Neural cell (in vitro differentiated cells): ENCODE measurements at regions not wholly inside any gene's neighbourhood (a gene's known extent, or its start where the extent isn't known, plus 50 kb on each side); places are given as distances from the start of the nearest gene placed in this dataset.

Experiments used
- EP300 ChIP-seq: fragments of 450-650 bp; conservative IDR thresholded peaks from 2 replicates; pipeline ENCODE4 v1.6.1; 2014; ENCODE audit warnings: antibody characterized with exemption, mild to moderate bottlenecking, moderate library complexity; ENCODE audit not compliant: poor library complexity, severe bottlenecking
- EZH2 ChIP-seq: fragments of 200-600, 300-800 bp; shearing (Covaris generic), sonication (generic); IDR thresholded peaks from 2 replicates; pipeline ENCODE4 v1.6.1; 2014; ENCODE audit warnings: antibody characterized with exemption, low read length, borderline replicate concordance, mild to moderate bottlenecking; ENCODE audit not compliant: insufficient read depth, poor library complexity, severe bottlenecking
- MXI1 ChIP-seq: fragments of 450-650 bp; conservative IDR thresholded peaks from 2 replicates; pipeline ENCODE4 v1.6.1; 2014; ENCODE audit warnings: antibody characterized with exemption, mild to moderate bottlenecking; ENCODE audit not compliant: poor library complexity, severe bottlenecking
- POLR2AphosphoS5 ChIP-seq: IDR thresholded peaks from 2 replicates; pipeline ENCODE4 v1.6.1; 2012
- SMC3 ChIP-seq: fragments of 450-650 bp; conservative IDR thresholded peaks from 2 replicates; pipeline ENCODE4 v1.6.1; 2014; ENCODE audit warnings: antibody characterized with exemption, mild to moderate bottlenecking, moderate library complexity; ENCODE audit not compliant: poor library complexity
- TF ChIP-seq, protein P1 (sequence below): fragments of 450-650 bp; IDR thresholded peaks from 2 replicates; pipeline ENCODE4 v1.5.1; 2014; ENCODE audit warnings: antibody characterized with exemption, mild to moderate bottlenecking, moderate library complexity; ENCODE audit not compliant: poor library complexity, severe bottlenecking

DNA sequence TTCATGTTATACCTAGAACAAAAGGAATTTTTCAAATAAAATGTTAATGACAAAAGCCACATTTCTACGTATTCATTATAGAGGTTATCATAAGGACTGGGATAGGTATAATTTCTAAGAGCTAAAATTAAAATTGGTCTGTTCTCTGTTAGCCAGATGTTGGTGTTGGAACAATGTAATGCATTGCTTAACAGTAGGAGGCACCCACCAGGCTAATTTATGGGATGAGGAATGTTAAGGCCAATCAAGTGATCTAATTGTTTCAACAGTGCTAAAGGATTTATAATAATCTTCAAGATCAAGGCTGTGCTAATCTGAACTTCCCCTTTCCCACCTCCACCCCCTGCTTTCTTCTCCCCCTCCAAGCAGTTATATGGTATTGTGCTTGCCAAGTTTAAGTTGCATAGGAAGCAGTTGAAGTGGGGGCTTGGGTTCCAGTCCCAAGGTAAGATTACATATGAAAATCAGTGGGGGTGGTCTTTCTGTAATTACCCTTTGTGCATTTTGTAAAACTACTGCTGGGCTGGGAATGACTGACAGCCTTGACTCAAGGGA is 89.2 kb upstream of the BACH2 start:
- TF ChIP-seq, protein P1, sequence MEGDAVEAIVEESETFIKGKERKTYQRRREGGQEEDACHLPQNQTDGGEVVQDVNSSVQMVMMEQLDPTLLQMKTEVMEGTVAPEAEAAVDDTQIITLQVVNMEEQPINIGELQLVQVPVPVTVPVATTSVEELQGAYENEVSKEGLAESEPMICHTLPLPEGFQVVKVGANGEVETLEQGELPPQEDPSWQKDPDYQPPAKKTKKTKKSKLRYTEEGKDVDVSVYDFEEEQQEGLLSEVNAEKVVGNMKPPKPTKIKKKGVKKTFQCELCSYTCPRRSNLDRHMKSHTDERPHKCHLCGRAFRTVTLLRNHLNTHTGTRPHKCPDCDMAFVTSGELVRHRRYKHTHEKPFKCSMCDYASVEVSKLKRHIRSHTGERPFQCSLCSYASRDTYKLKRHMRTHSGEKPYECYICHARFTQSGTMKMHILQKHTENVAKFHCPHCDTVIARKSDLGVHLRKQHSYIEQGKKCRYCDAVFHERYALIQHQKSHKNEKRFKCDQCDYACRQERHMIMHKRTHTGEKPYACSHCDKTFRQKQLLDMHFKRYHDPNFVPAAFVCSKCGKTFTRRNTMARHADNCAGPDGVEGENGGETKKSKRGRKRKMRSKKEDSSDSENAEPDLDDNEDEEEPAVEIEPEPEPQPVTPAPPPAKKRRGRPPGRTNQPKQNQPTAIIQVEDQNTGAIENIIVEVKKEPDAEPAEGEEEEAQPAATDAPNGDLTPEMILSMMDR = no peak
- TF ChIP-seq EZH2 = no peak
- no peak for TF ChIP-seq MXI1
- no peak for TF ChIP-seq SMC3
- no peak for TF ChIP-seq POLR2AphosphoS5
- TF ChIP-seq EP300 = no peak
